ENCODE measurements at regions not wholly inside any gene's neighbourhood (a gene's known extent, or its start where the extent isn't known, plus 50 kb on each side); places are given as distances from the start of the nearest gene placed in this dataset.

DNA sequence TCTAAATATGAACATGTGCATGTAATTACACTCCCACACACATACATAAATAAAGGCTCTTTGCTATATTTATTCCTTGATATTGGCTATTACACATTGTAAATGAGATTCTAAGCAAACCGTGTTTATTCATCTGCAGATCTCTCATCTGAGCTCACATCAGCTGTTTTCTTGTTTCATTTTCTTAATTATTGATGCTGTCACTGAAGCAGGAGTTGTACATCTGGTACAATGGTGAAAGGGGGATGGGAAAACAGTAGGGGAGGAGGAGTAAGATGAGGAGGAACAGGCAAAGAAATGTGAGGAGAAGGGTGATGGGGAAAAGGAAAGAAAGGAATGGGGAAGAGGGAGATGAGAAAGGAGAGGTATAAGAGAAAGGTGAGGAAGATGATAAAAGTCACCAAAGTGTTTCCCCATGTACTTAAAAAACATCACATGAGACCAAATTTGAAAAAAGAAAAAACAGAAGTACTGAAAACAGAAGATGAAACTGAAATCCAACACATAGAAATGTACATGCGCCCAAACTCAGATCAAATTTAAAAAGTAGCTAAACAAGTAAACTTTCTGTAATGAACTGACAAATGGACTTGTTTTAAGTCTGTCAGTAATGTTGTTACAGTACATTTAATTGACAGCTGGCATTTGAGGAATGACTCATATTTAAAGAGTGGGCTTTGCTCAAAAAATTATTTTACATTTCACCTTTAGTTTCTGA is 472.2 kb downstream of the ARL4A start:
- DNase-seq, result no peak
- Histone ChIP-seq H3K9me3 (ENCODE audit: low read depth) (no peaks in the 10 kb centered on the region), H3K27ac (no peak overlapping the region), H3K4me2 (ENCODE audit: unreplicated experiment) (no peak overlapping the region), H2AFZ (no peak overlapping the region), H4K20me1 (ENCODE audit: insufficient read depth) (no peaks in the 10 kb centered on the region), H3K4me1 (ENCODE audit: insufficient read depth) (no peaks in the 10 kb centered on the region), H3K4me3 (no peak overlapping the region), H3K36me3 (ENCODE audit: low read depth) (no peaks in the 10 kb centered on the region), H3K27me3 (replicated peaks; ENCODE audit: insufficient read depth) (no peaks in the 10 kb centered on the region), H3K9me2 (ENCODE audit: insufficient read depth) (no peaks in the 10 kb centered on the region), H3F3A (ENCODE audit: insufficient read depth) (no peaks in the 10 kb centered on the region), H3K79me2 (ENCODE audit: insufficient read depth) (no peaks in the 10 kb centered on the region), H3K9ac (no peak overlapping the region)
- TF ChIP-seq EZH2 (IDR thresholded peaks at IDR 0.05; ENCODE audit: insufficient read depth, poor library complexity, severe bottlenecking) (no peak), EZH2phosphoT487 (IDR thresholded peaks at IDR 0.05; ENCODE audit: insufficient read depth, low read depth) (no peak)
- WGBS, 2 experiments (ENCODE audit: low coverage in 1 of 2, low lambda C conversion rate in 2 of 2, missing lambda C conversion rate in 2 of 2), result 44 to 47% methylated on average over 2 of the region's 2 CpGs
- in situ Hi-C loops (cut with MboI), result no loop called here

DNA sequence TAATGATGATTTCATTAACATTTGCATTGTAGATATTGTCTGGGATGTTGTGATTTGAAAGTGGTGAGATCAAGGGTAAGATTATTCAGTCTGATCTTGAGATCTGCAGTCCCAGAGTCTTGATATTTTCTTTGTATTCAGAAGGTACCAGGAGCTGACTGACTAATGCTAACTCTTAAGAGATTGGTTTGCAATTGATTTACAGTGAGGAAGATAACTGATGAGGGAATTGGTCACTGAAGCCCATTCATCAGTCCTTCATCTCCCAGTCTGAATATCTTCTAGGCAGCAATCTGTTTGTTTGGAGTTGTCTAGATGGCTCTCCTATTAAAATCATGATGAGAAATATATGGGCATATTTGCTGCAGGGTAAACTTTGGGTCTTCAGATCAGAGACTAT is 473.7 kb downstream of the ARL4A start:
- H3K36me3 ChIP-seq (ENCODE audit: low read depth), result no peaks in the 10 kb centered on the region
- no peak for DNase-seq
- H3K9me2 ChIP-seq (ENCODE audit: insufficient read depth), result no peaks in the 10 kb centered on the region
- H3K9ac ChIP-seq, result no peak overlapping the region
- H3K27ac ChIP-seq, result no peak overlapping the region
- no peaks in the 10 kb centered on the region for H3K27me3 ChIP-seq (replicated peaks; ENCODE audit: insufficient read depth)
- no peaks in the 10 kb centered on the region for H3K9me3 ChIP-seq (ENCODE audit: low read depth)
- TF ChIP-seq EZH2 (IDR thresholded peaks at IDR 0.05; ENCODE audit: insufficient read depth, poor library complexity, severe bottlenecking) (no peak), EZH2phosphoT487 (IDR thresholded peaks at IDR 0.05; ENCODE audit: insufficient read depth, low read depth) (no peak)
- no peak overlapping the region for H3K4me3 ChIP-seq
- H2AFZ ChIP-seq, result no peak overlapping the region
- H3K4me1 ChIP-seq (ENCODE audit: insufficient read depth), result no peaks in the 10 kb centered on the region
- no peaks in the 10 kb centered on the region for H3F3A ChIP-seq (ENCODE audit: insufficient read depth)
- H4K20me1 ChIP-seq (ENCODE audit: insufficient read depth), result no peaks in the 10 kb centered on the region
- H3K79me2 ChIP-seq (ENCODE audit: insufficient read depth), result no peaks in the 10 kb centered on the region
- no peak overlapping the region for H3K4me2 ChIP-seq (ENCODE audit: unreplicated experiment)
- in situ Hi-C loops (cut with MboI), result no loop called here

DNA sequence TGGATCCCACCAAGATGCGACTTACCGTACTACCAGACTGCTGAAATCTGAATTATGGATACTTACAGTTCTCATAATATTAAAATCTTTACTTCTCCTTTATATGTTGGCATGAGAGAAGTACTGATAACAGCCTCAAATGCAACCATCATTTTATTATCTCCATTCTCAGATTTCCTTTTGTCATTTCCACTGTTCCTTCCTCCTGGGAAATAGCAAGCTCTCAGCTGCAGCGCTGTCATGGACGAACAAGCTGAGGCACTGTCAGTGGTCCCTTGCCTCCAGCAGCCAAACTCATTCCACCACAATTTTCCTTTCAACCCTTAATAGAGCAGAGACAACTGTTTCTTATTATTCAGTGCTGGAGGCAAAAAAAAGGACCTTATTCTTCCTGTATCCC is 478.4 kb downstream of the ARL4A start:
- Histone ChIP-seq H2AFZ (no peak overlapping the region), H3K9me3 (ENCODE audit: low read depth) (no peaks in the 10 kb centered on the region), H3K79me2 (ENCODE audit: insufficient read depth) (no peaks in the 10 kb centered on the region), H3K4me2 (ENCODE audit: unreplicated experiment) (no peak overlapping the region), H3K4me1 (ENCODE audit: insufficient read depth) (no peaks in the 10 kb centered on the region), H3K9ac (no peak overlapping the region), H3K4me3 (no peak overlapping the region), H3K27ac (no peak overlapping the region), H3K9me2 (ENCODE audit: insufficient read depth) (no peaks in the 10 kb centered on the region), H3K27me3 (replicated peaks; ENCODE audit: insufficient read depth) (peaks cover 3% of the 10 kb centered on the region; the same call in 1 of the 2 replicates), H3F3A (ENCODE audit: insufficient read depth) (no peaks in the 10 kb centered on the region), H4K20me1 (ENCODE audit: insufficient read depth) (no peaks in the 10 kb centered on the region), H3K36me3 (ENCODE audit: low read depth) (no peaks in the 10 kb centered on the region)
- no peak for TF ChIP-seq EZH2phosphoT487 (IDR thresholded peaks at IDR 0.05; ENCODE audit: insufficient read depth, low read depth)
- TF ChIP-seq EZH2 (IDR thresholded peaks at IDR 0.05; ENCODE audit: insufficient read depth, poor library complexity, severe bottlenecking), result no peak
- DNase-seq, result no peak
- 61 to 72% methylated on average over 4 of the region's 4 CpGs for WGBS, 2 experiments (ENCODE audit: low coverage in 1 of 2, low lambda C conversion rate in 2 of 2, missing lambda C conversion rate in 2 of 2)
- in situ Hi-C loops (cut with MboI), result no loop called here

GRCh38 chr7:13166801-13167200 is 479.4 kb downstream of the ARL4A start:
- no peak overlapping the region for H3K4me2 ChIP-seq (ENCODE audit: unreplicated experiment)
- WGBS, 2 experiments (ENCODE audit: low coverage in 1 of 2, low lambda C conversion rate in 2 of 2, missing lambda C conversion rate in 2 of 2), result 0 to 16% methylated on average over 1 of the region's 1 CpG
- no peaks in the 10 kb centered on the region for H3K36me3 ChIP-seq (ENCODE audit: low read depth)
- H3K79me2 ChIP-seq (ENCODE audit: insufficient read depth), result no peaks in the 10 kb centered on the region
- no peaks in the 10 kb centered on the region for H3K4me1 ChIP-seq (ENCODE audit: insufficient read depth)
- peaks cover 3% of the 10 kb centered on the region; the same call in 1 of the 2 replicates for H3K27me3 ChIP-seq (replicated peaks; ENCODE audit: insufficient read depth)
- H4K20me1 ChIP-seq (ENCODE audit: insufficient read depth), result no peaks in the 10 kb centered on the region
- no peaks in the 10 kb centered on the region for H3F3A ChIP-seq (ENCODE audit: insufficient read depth)
- H3K9me2 ChIP-seq (ENCODE audit: insufficient read depth), result no peaks in the 10 kb centered on the region
- in situ Hi-C loops (cut with MboI), result no loop called here
- H3K9ac ChIP-seq, result no peak overlapping the region
- TF ChIP-seq EZH2phosphoT487 (IDR thresholded peaks at IDR 0.05; ENCODE audit: insufficient read depth, low read depth), result no peak
- TF ChIP-seq EZH2 (IDR thresholded peaks at IDR 0.05; ENCODE audit: insufficient read depth, poor library complexity, severe bottlenecking), result no peak
- no peak overlapping the region for H3K4me3 ChIP-seq
- no peak overlapping the region for H3K27ac ChIP-seq
- no peaks in the 10 kb centered on the region for H3K9me3 ChIP-seq (ENCODE audit: low read depth)
- DNase-seq, result no peak
- H2AFZ ChIP-seq, result no peak overlapping the region

DNA sequence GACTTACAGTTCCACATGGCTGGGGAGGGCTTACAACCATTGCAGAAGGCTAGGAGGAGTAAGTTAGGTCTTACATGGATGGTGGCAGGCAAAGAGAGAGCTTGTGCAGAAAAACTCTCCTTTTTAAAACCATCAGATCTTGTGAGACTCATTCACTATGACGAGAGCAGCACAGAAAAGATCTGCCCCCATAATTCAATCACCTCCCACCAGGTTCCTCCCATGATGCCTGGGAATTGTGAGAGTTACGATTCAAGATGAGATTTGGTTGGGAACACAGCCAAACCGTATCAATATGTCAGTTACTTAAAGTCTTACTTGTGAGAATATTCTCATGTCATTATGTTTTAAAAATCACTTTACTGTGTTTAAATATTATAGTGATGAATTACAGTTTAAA is 481.9 kb downstream of the ARL4A start:
- Histone ChIP-seq H3K9me2 (ENCODE audit: insufficient read depth) (no peaks in the 10 kb centered on the region), H3K36me3 (ENCODE audit: low read depth) (no peaks in the 10 kb centered on the region), H2AFZ (no peak overlapping the region), H3K9ac (no peak overlapping the region), H4K20me1 (ENCODE audit: insufficient read depth) (no peaks in the 10 kb centered on the region), H3K9me3 (ENCODE audit: low read depth) (no peaks in the 10 kb centered on the region), H3F3A (ENCODE audit: insufficient read depth) (no peaks in the 10 kb centered on the region), H3K27me3 (replicated peaks; ENCODE audit: insufficient read depth) (peaks cover 3% of the 10 kb centered on the region; the same call in 1 of the 2 replicates), H3K4me3 (no peak overlapping the region), H3K4me2 (ENCODE audit: unreplicated experiment) (no peak overlapping the region), H3K79me2 (ENCODE audit: insufficient read depth) (no peaks in the 10 kb centered on the region), H3K27ac (no peak overlapping the region), H3K4me1 (ENCODE audit: insufficient read depth) (no peaks in the 10 kb centered on the region)
- 33 to 39% methylated on average over 3 of the region's 3 CpGs for WGBS, 2 experiments (ENCODE audit: low coverage in 1 of 2, low lambda C conversion rate in 2 of 2, missing lambda C conversion rate in 2 of 2)
- TF ChIP-seq EZH2phosphoT487 (IDR thresholded peaks at IDR 0.05; ENCODE audit: insufficient read depth, low read depth) (no peak), EZH2 (IDR thresholded peaks at IDR 0.05; ENCODE audit: insufficient read depth, poor library complexity, severe bottlenecking) (no peak)
- in situ Hi-C loops (cut with MboI), result no loop called here
- DNase-seq, result no peak

All from GM23248 (cell line).